PFSK-1 (cell line): ENCODE measurements at regions not wholly inside any gene's neighbourhood (a gene's known extent, or its start where the extent isn't known, plus 50 kb on each side); places are given as distances from the start of the nearest gene placed in this dataset.

Experiments used
- POLR2AphosphoS5 ChIP-seq: IDR thresholded peaks from 2 replicates; pipeline ENCODE4 v1.6.1; 2012; ENCODE audit warnings: low read depth, mild to moderate bottlenecking, control low read depth, low read length, moderate library complexity
- TAF1 ChIP-seq: IDR thresholded peaks from 2 replicates; pipeline ENCODE4 v1.6.1; 2012; ENCODE audit warnings: low read length, control low read depth, borderline replicate concordance; ENCODE audit not compliant: insufficient read depth
- TF ChIP-seq, protein P1 (sequence below), 2 experiments: IDR thresholded peaks; 2 replicates each; pipeline versions ENCODE4 v1.6.1 to v1.8.0; 2011 to 2012; ENCODE audit warnings: low read depth in 2 of 2, low read length in 2 of 2, control low read depth in 1 of 2, inconsistent platforms in 1 of 2, mild to moderate bottlenecking in 1 of 2, moderate library complexity in 1 of 2; ENCODE audit not compliant: insufficient read depth in 1 of 2

DNA sequence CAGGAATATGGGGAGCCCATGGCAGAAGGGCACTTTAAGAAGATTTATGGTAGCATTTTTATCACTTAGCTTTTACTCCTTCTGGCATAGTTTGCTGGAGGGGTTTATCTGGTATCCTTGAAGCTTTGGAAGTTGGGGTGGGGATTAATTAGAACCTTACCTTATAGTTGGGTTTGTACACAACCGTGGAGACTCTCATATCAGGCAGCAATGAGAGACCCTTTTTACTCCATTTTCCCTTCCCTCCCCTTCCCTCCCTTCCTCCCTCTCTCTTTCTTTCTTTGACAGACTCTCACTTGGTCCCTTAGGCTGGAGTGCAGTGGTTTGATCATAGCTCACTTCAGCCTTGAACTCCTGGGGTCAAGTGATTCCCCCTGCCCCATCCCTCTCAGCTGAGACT lies 465.8 kb upstream of the PODXL start:
- TF ChIP-seq POLR2AphosphoS5 (no peak), TAF1 (no peak)
- TF ChIP-seq, protein P1, sequence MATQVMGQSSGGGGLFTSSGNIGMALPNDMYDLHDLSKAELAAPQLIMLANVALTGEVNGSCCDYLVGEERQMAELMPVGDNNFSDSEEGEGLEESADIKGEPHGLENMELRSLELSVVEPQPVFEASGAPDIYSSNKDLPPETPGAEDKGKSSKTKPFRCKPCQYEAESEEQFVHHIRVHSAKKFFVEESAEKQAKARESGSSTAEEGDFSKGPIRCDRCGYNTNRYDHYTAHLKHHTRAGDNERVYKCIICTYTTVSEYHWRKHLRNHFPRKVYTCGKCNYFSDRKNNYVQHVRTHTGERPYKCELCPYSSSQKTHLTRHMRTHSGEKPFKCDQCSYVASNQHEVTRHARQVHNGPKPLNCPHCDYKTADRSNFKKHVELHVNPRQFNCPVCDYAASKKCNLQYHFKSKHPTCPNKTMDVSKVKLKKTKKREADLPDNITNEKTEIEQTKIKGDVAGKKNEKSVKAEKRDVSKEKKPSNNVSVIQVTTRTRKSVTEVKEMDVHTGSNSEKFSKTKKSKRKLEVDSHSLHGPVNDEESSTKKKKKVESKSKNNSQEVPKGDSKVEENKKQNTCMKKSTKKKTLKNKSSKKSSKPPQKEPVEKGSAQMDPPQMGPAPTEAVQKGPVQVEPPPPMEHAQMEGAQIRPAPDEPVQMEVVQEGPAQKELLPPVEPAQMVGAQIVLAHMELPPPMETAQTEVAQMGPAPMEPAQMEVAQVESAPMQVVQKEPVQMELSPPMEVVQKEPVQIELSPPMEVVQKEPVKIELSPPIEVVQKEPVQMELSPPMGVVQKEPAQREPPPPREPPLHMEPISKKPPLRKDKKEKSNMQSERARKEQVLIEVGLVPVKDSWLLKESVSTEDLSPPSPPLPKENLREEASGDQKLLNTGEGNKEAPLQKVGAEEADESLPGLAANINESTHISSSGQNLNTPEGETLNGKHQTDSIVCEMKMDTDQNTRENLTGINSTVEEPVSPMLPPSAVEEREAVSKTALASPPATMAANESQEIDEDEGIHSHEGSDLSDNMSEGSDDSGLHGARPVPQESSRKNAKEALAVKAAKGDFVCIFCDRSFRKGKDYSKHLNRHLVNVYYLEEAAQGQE (IDR thresholded peaks at IDR 0.05; ENCODE audit: insufficient read depth in 1 of 2, low read depth in 2 of 2, low read length in 2 of 2): no peak
